CD4-positive, CD25-positive, alpha-beta regulatory T cell (primary cell): ENCODE measurements at regions not wholly inside any gene's neighbourhood (a gene's known extent, or its start where the extent isn't known, plus 50 kb on each side); places are given as distances from the start of the nearest gene placed in this dataset.

ENCODE experiments used
- ATAC-seq, 2 donors: fragments of 150-1000 bp; cut with Tn5 transposase; one replicate each; pipeline ENCODE4 v1.10.0; 2021; ENCODE audit warnings: low read depth in 2 of 2, moderate number of reproducible peaks in 2 of 2, moderate library complexity in 1 of 2
- DNase-seq, 3 donors: peaks; one replicate each; pipeline versions ENCODE4 v3.0.0 to v3.0.0-alpha.2; 2012 to 2022; ENCODE audit warnings: mixed read lengths in 1 of 3
- H3K27ac ChIP-seq: one replicate; pipeline ENCODE4 v1.7.0; 2013; ENCODE audit warnings: mild to moderate bottlenecking, low read length; ENCODE audit not compliant: insufficient read depth, poor library complexity, severe bottlenecking
- H3K27me3 ChIP-seq: one replicate; pipeline ENCODE4 v1.7.0; 2013; ENCODE audit warnings: low read length; ENCODE audit not compliant: control insufficient read depth, insufficient read depth
- H3K36me3 ChIP-seq: one replicate; pipeline ENCODE4 v1.7.0; 2013; ENCODE audit warnings: mild to moderate bottlenecking, low read length, moderate library complexity; ENCODE audit not compliant: control insufficient read depth, insufficient read depth
- H3K4me1 ChIP-seq: 2 replicates; pipeline ENCODE4 v1.7.0; 2013; ENCODE audit warnings: mild to moderate bottlenecking, low read length; ENCODE audit not compliant: insufficient read depth, control insufficient read depth, poor library complexity, severe bottlenecking
- H3K4me3 ChIP-seq: one replicate; pipeline ENCODE4 v1.7.0; 2013; ENCODE audit warnings: low read depth, mild to moderate bottlenecking, low read length, moderate library complexity
- H3K9me3 ChIP-seq, 2 experiments: 1 replicate in 1 of 2; 2 replicates in 1 of 2; pipeline ENCODE4 v1.7.0; 2013; ENCODE audit warnings: low read length in 2 of 2, mild to moderate bottlenecking in 1 of 2, moderate library complexity in 1 of 2; ENCODE audit not compliant: control insufficient read depth in 2 of 2
- H3K27ac Mint-ChIP-seq, 3 donors: one replicate each; pipeline ENCODE4 v1.8.0; 2020 to 2022; ENCODE audit warnings: mild to moderate bottlenecking in 3 of 3, mixed read lengths in 3 of 3, moderate library complexity in 2 of 3
- H3K27me3 Mint-ChIP-seq: one replicate; pipeline ENCODE4 v1.8.0; 2022; ENCODE audit warnings: mild to moderate bottlenecking, mixed read lengths
- H3K36me3 Mint-ChIP-seq: one replicate; pipeline ENCODE4 v1.8.0; 2020; ENCODE audit warnings: mixed read lengths
- H3K4me1 Mint-ChIP-seq, 4 donors: one replicate each; pipeline ENCODE4 v1.8.0; 2020 to 2022; ENCODE audit warnings: mixed read lengths in 4 of 4, mild to moderate bottlenecking in 1 of 4
- H3K4me3 Mint-ChIP-seq, 4 donors: one replicate each; pipeline ENCODE4 v1.8.0; 2020 to 2022; ENCODE audit warnings: mild to moderate bottlenecking in 4 of 4, mixed read lengths in 4 of 4, moderate library complexity in 3 of 4
- H3K9me3 Mint-ChIP-seq, 7 donors: one replicate each; pipeline ENCODE4 v1.8.0; 2020 to 2022; ENCODE audit warnings: mixed read lengths in 7 of 7, mild to moderate bottlenecking in 3 of 7, moderate library complexity in 2 of 7

GRCh38 chr10:104581884-104582601, 59.0 kb upstream of the SORCS3 start:
- Mint-ChIP-seq H3K36me3 (no peaks in the 10 kb centered on the region), H3K4me1 (peaks cover 5 to 22% (median 10%) of the 10 kb centered on the region in 4 donors), H3K9me3 (peaks cover 0 to 4% (median 0%) of the 10 kb centered on the region in 7 donors), H3K27ac (no peak overlapping the region), H3K27me3 (peaks cover 39% of the 10 kb centered on the region), H3K4me3 (no peak overlapping the region)
- Histone ChIP-seq H3K9me3 (no peaks in the 10 kb centered on the region), H3K27ac (no peak overlapping the region), H3K27me3 (peaks cover 5% of the 10 kb centered on the region), H3K4me1 (peaks cover 10% of the 10 kb centered on the region), H3K36me3 (no peaks in the 10 kb centered on the region), H3K4me3 (no peak overlapping the region)
- DNase-seq (no peak), ATAC-seq (no peak)

GRCh38 chr10:104582602-104582951, 58.5 kb upstream of the SORCS3 start:
- H3K27me3 Mint-ChIP-seq, result peaks cover 39% of the 10 kb centered on the region
- Histone ChIP-seq H3K9me3 (no peaks in the 10 kb centered on the region), H3K36me3 (no peaks in the 10 kb centered on the region), H3K4me3 (no peak overlapping the region), H3K27ac (no peak overlapping the region), H3K4me1 (peaks cover 11% of the 10 kb centered on the region), H3K27me3 (peaks cover 5% of the 10 kb centered on the region)
- ATAC-seq, result no peak
- no peak for DNase-seq
- H3K9me3 Mint-ChIP-seq, result peaks cover 0 to 4% (median 0%) of the 10 kb centered on the region in 7 donors
- no peaks in the 10 kb centered on the region for H3K36me3 Mint-ChIP-seq
- no peak overlapping the region for H3K27ac Mint-ChIP-seq
- H3K4me1 Mint-ChIP-seq, result peaks cover 5 to 28% (median 14%) of the 10 kb centered on the region in 4 donors
- no peak overlapping the region for H3K4me3 Mint-ChIP-seq

GRCh38 chr10:104582966-104583365, 58.1 kb upstream of the SORCS3 start:
- H3K4me3 ChIP-seq, result no peak overlapping the region
- H3K9me3 ChIP-seq, result no peaks in the 10 kb centered on the region
- ATAC-seq (no peak), DNase-seq (no peak)
- Mint-ChIP-seq H3K36me3 (no peaks in the 10 kb centered on the region), H3K27ac (no peak overlapping the region), H3K27me3 (peaks cover 39% of the 10 kb centered on the region), H3K4me1 (peaks cover 5 to 30% (median 15%) of the 10 kb centered on the region in 4 donors), H3K9me3 (peaks cover 0 to 4% (median 0%) of the 10 kb centered on the region in 7 donors), H3K4me3 (no peak overlapping the region)
- peaks cover 5% of the 10 kb centered on the region for H3K27me3 ChIP-seq
- H3K36me3 ChIP-seq, result no peaks in the 10 kb centered on the region
- peaks cover 11% of the 10 kb centered on the region for H3K4me1 ChIP-seq
- no peak overlapping the region for H3K27ac ChIP-seq

GRCh38 chr10:104584541-104584940, 56.5 kb upstream of the SORCS3 start:
- no peaks in the 10 kb centered on the region for H3K36me3 ChIP-seq
- peaks cover 11% of the 10 kb centered on the region for H3K4me1 ChIP-seq
- no peaks in the 10 kb centered on the region for H3K36me3 Mint-ChIP-seq
- no peak overlapping the region for H3K27ac Mint-ChIP-seq
- no peaks in the 10 kb centered on the region for H3K9me3 ChIP-seq
- peaks cover 0 to 4% (median 0%) of the 10 kb centered on the region in 7 donors for H3K9me3 Mint-ChIP-seq
- peaks cover 5 to 30% (median 15%) of the 10 kb centered on the region in 4 donors for H3K4me1 Mint-ChIP-seq
- no peak overlapping the region for H3K27ac ChIP-seq
- H3K27me3 Mint-ChIP-seq, result peaks cover 34% of the 10 kb centered on the region
- DNase-seq, result no peak
- H3K4me3 ChIP-seq, result no peak overlapping the region
- H3K4me3 Mint-ChIP-seq, result no peak overlapping the region
- no peak for ATAC-seq
- H3K27me3 ChIP-seq, result peaks cover 5% of the 10 kb centered on the region

GRCh38 chr10:104587751-104588150, 53.3 kb upstream of the SORCS3 start:
- no peaks in the 10 kb centered on the region for H3K36me3 ChIP-seq
- Mint-ChIP-seq H3K27me3 (peaks cover 12% of the 10 kb centered on the region), H3K4me1 (peaks cover 0 to 24% (median 10%) of the 10 kb centered on the region in 4 donors), H3K4me3 (peak overlapping the region in 1 of 4 donors; percentile 22), H3K9me3 (peaks cover 0 to 4% (median 0%) of the 10 kb centered on the region in 7 donors), H3K27ac (no peak overlapping the region), H3K36me3 (no peaks in the 10 kb centered on the region)
- DNase-seq, result no peak
- peaks cover 8% of the 10 kb centered on the region for H3K4me1 ChIP-seq
- no peak overlapping the region for H3K27ac ChIP-seq
- no peak overlapping the region for H3K4me3 ChIP-seq
- no peaks in the 10 kb centered on the region for H3K9me3 ChIP-seq
- H3K27me3 ChIP-seq, result peaks cover 3% of the 10 kb centered on the region
- no peak for ATAC-seq

GRCh38 chr10:104589431-104589830, 51.7 kb upstream of the SORCS3 start:
- H3K27me3 Mint-ChIP-seq, result peaks cover 10% of the 10 kb centered on the region
- Histone ChIP-seq H3K4me3 (no peak overlapping the region), H3K9me3 (no peaks in the 10 kb centered on the region), H3K4me1 (peaks cover 8% of the 10 kb centered on the region), H3K27me3 (peaks cover 3% of the 10 kb centered on the region), H3K36me3 (no peaks in the 10 kb centered on the region), H3K27ac (no peak overlapping the region)
- H3K4me1 Mint-ChIP-seq, result peaks cover 0 to 24% (median 10%) of the 10 kb centered on the region in 4 donors
- ATAC-seq (no peak), DNase-seq (no peak)
- H3K4me3 Mint-ChIP-seq, result no peak overlapping the region
- no peak overlapping the region for H3K27ac Mint-ChIP-seq
- no peaks in the 10 kb centered on the region for H3K36me3 Mint-ChIP-seq
- H3K9me3 Mint-ChIP-seq, result peaks cover 0 to 2% (median 0%) of the 10 kb centered on the region in 7 donors

GRCh38 chr10:104589871-104590270, 51.2 kb upstream of the SORCS3 start:
- Histone ChIP-seq H3K36me3 (no peaks in the 10 kb centered on the region), H3K27ac (no peak overlapping the region), H3K4me1 (peaks cover 8% of the 10 kb centered on the region), H3K9me3 (no peaks in the 10 kb centered on the region), H3K4me3 (no peak overlapping the region), H3K27me3 (peaks cover 3% of the 10 kb centered on the region)
- Mint-ChIP-seq H3K27me3 (peaks cover 13% of the 10 kb centered on the region), H3K36me3 (no peaks in the 10 kb centered on the region), H3K4me1 (peaks cover 0 to 24% (median 10%) of the 10 kb centered on the region in 4 donors), H3K9me3 (peaks cover 0 to 5% (median 0%) of the 10 kb centered on the region in 7 donors), H3K4me3 (no peak overlapping the region), H3K27ac (no peak overlapping the region)
- DNase-seq (no peak), ATAC-seq (no peak)
